Osteoblast (primary cell): ENCODE measurements at regions not wholly inside any gene's neighbourhood (a gene's known extent, or its start where the extent isn't known, plus 50 kb on each side); places are given as distances from the start of the nearest gene placed in this dataset.

Source experiments
- DNase-seq: peaks from one replicate; pipeline ENCODE4 v3.0.0; 2011; ENCODE audit warnings: low spot score, mixed read lengths; ENCODE audit not compliant: insufficient read length; ENCODE audit errors: missing footprints
- H2AFZ ChIP-seq: 2 replicates; pipeline ENCODE4 v1.6.0; 2011; ENCODE audit warnings: mild to moderate bottlenecking, low read length
- H3K27ac ChIP-seq: 2 replicates; pipeline ENCODE4 v1.5.1; 2011; ENCODE audit warnings: mild to moderate bottlenecking, low read depth, low read length, moderate library complexity
- H3K27me3 ChIP-seq: 2 replicates; pipeline ENCODE4 v1.6.0; 2012; ENCODE audit warnings: mild to moderate bottlenecking, control low read depth, inconsistent platforms, low read length, moderate library complexity; ENCODE audit not compliant: insufficient read depth
- H3K36me3 ChIP-seq: 2 replicates; pipeline ENCODE4 v1.5.1; 2011; ENCODE audit warnings: mild to moderate bottlenecking, low read length, control low read depth, moderate library complexity; ENCODE audit not compliant: insufficient read depth
- H3K4me1 ChIP-seq: 2 replicates; pipeline ENCODE4 v1.5.1; 2011; ENCODE audit warnings: mild to moderate bottlenecking, low read length, control low read depth, moderate library complexity; ENCODE audit not compliant: insufficient read depth
- H3K4me2 ChIP-seq: 2 replicates; pipeline ENCODE4 v1.6.0; 2011; ENCODE audit warnings: mild to moderate bottlenecking, low read length; ENCODE audit not compliant: insufficient read depth
- H3K4me3 ChIP-seq: fragments of 200-600 bp; sonication (generic); 3 replicates; pipeline ENCODE4 v1.5.1; 2012; ENCODE audit warnings: mild to moderate bottlenecking, low read length, inconsistent platforms; ENCODE audit not compliant: insufficient read depth
- H3K79me2 ChIP-seq: 2 replicates; pipeline ENCODE4 v1.6.0; 2012; ENCODE audit warnings: mild to moderate bottlenecking, low read length, control low read depth, inconsistent platforms; ENCODE audit not compliant: insufficient read depth
- H3K9me3 ChIP-seq: 2 replicates; pipeline ENCODE4 v1.5.1; 2011; ENCODE audit warnings: low read depth, low read length, control low read depth
- H4K20me1 ChIP-seq: 2 replicates; pipeline ENCODE4 v1.6.0; 2012; ENCODE audit warnings: mild to moderate bottlenecking, low read length, control low read depth; ENCODE audit not compliant: insufficient read depth
- CTCF ChIP-seq: IDR thresholded peaks from 2 replicates; pipeline ENCODE4 v1.5.1; 2011; ENCODE audit warnings: mild to moderate bottlenecking, low read depth, low read length, moderate library complexity; ENCODE audit errors: extremely low read depth

GRCh38 chr18:42437646-42438045, 482.6 kb downstream of the PIK3C3 start:
- Histone ChIP-seq H3K79me2 (no peaks in the 10 kb centered on the region), H3K36me3 (no peaks in the 10 kb centered on the region), H3K9me3 (no peaks in the 10 kb centered on the region), H4K20me1 (no peaks in the 10 kb centered on the region), H3K4me1 (no peaks in the 10 kb centered on the region), H2AFZ (no peak overlapping the region), H3K27me3 (no peaks in the 10 kb centered on the region), H3K4me3 (no peak overlapping the region), H3K4me2 (no peak overlapping the region), H3K27ac (no peak overlapping the region)
- no peak for DNase-seq
- no peak for TF ChIP-seq CTCF

- Histone ChIP-seq H4K20me1 (no peaks in the 10 kb centered on the region), H3K27ac (no peak overlapping the region), H3K4me1 (peaks cover 5% of the 10 kb centered on the region), H3K79me2 (no peaks in the 10 kb centered on the region), H2AFZ (no peak overlapping the region), H3K4me2 (no peak overlapping the region), H3K9me3 (peaks cover 4% of the 10 kb centered on the region), H3K4me3 (no peak overlapping the region), H3K27me3 (no peaks in the 10 kb centered on the region), H3K36me3 (no peaks in the 10 kb centered on the region)
- DNase-seq, result no peak
- no peak for TF ChIP-seq CTCF
These were observed 487.6 kb downstream of the PIK3C3 start for GRCh38 chr18:42442656-42443055.

GRCh38 chr18:42444349-42444748, 489.3 kb downstream of the PIK3C3 start:
- DNase-seq, result no peak
- H3K4me3 ChIP-seq, result no peak overlapping the region
- H3K4me1 ChIP-seq, result peaks cover 5% of the 10 kb centered on the region
- H4K20me1 ChIP-seq, result no peaks in the 10 kb centered on the region
- no peaks in the 10 kb centered on the region for H3K79me2 ChIP-seq
- H3K36me3 ChIP-seq, result no peaks in the 10 kb centered on the region
- no peaks in the 10 kb centered on the region for H3K27me3 ChIP-seq
- no peak overlapping the region for H2AFZ ChIP-seq
- TF ChIP-seq CTCF, result no peak
- H3K9me3 ChIP-seq, result peaks cover 7% of the 10 kb centered on the region
- H3K4me2 ChIP-seq, result no peak overlapping the region
- no peak overlapping the region for H3K27ac ChIP-seq

GRCh38 chr18:42445359-42445758, 490.3 kb downstream of the PIK3C3 start:
- no peaks in the 10 kb centered on the region for H3K27me3 ChIP-seq
- no peak overlapping the region for H3K4me2 ChIP-seq
- no peak overlapping the region for H2AFZ ChIP-seq
- H3K79me2 ChIP-seq, result no peaks in the 10 kb centered on the region
- no peaks in the 10 kb centered on the region for H4K20me1 ChIP-seq
- DNase-seq, result no peak
- no peak overlapping the region for H3K4me3 ChIP-seq
- peaks cover 5% of the 10 kb centered on the region for H3K4me1 ChIP-seq
- H3K9me3 ChIP-seq, result peaks cover 7% of the 10 kb centered on the region
- TF ChIP-seq CTCF, result no peak
- no peaks in the 10 kb centered on the region for H3K36me3 ChIP-seq
- no peak overlapping the region for H3K27ac ChIP-seq
